Loucy (cell line): ENCODE measurements at regions not wholly inside any gene's neighbourhood (a gene's known extent, or its start where the extent isn't known, plus 50 kb on each side); places are given as distances from the start of the nearest gene placed in this dataset.

Experiments used
- H2AFZ ChIP-seq: fragments of 200-600 bp; sonication (generic); 2 replicates; pipeline ENCODE4 v1.6.0; 2016; ENCODE audit warnings: antibody characterized with exemption, mild to moderate bottlenecking, low read length, moderate library complexity
- H3F3A ChIP-seq: fragments of 200-600 bp; 2 replicates; pipeline ENCODE4 v1.6.0; 2016; ENCODE audit warnings: antibody characterized with exemption, low read depth, mild to moderate bottlenecking
- H3K27me3 ChIP-seq: fragments of 200-600 bp; sonication (generic); 2 replicates; pipeline ENCODE4 v1.6.1; 2014; ENCODE audit warnings: low read length, mild to moderate bottlenecking; ENCODE audit not compliant: insufficient read depth, poor library complexity, severe bottlenecking
- H3K36me3 ChIP-seq: fragments of 200-600 bp; sonication (generic); 2 replicates; pipeline ENCODE4 v1.6.1; 2016; ENCODE audit warnings: low read length; ENCODE audit not compliant: insufficient read depth
- H3K4me1 ChIP-seq: fragments of 200-600 bp; sonication (generic); 2 replicates; pipeline ENCODE4 v1.5.1; 2014; ENCODE audit warnings: low read length, mild to moderate bottlenecking; ENCODE audit not compliant: insufficient read depth, poor library complexity, severe bottlenecking
- H3K4me2 ChIP-seq: fragments of 200-600 bp; sonication (generic); 2 replicates; pipeline ENCODE4 v1.6.0; 2014; ENCODE audit warnings: antibody characterized with exemption, low read length, low read depth, mild to moderate bottlenecking; ENCODE audit not compliant: poor library complexity, severe bottlenecking
- H3K4me3 ChIP-seq: fragments of 200-600 bp; sonication (generic); 2 replicates; pipeline ENCODE4 v1.5.1; 2014; ENCODE audit warnings: low read length, mild to moderate bottlenecking, mixed read lengths; ENCODE audit not compliant: poor library complexity, severe bottlenecking
- H3K79me2 ChIP-seq: fragments of 200-600 bp; sonication (generic); 2 replicates; pipeline ENCODE4 v1.6.1; 2014; ENCODE audit warnings: low read length; ENCODE audit not compliant: insufficient read depth
- H3K9ac ChIP-seq: fragments of 200-600 bp; sonication (generic); 2 replicates; pipeline ENCODE4 v1.6.0; 2014; ENCODE audit warnings: mild to moderate bottlenecking, low read depth, low read length, moderate library complexity; ENCODE audit not compliant: poor library complexity, severe bottlenecking
- H3K9me2 ChIP-seq: fragments of 200-600 bp; sonication (generic); replicated peaks from 2 replicates; pipeline ENCODE4 v1.6.1; 2016; ENCODE audit warnings: low read depth, low read length, mixed read lengths
- H3K9me3 ChIP-seq: fragments of 200-600 bp; sonication (generic); 2 replicates; pipeline ENCODE4 v1.6.1; 2014; ENCODE audit warnings: mild to moderate bottlenecking, antibody characterized with exemption, low read length, low read depth; ENCODE audit not compliant: insufficient read depth
- H4K20me1 ChIP-seq: fragments of 200-600 bp; sonication (generic); 2 replicates; pipeline ENCODE4 v1.6.0; 2014; ENCODE audit warnings: antibody characterized with exemption, low read length, mild to moderate bottlenecking; ENCODE audit not compliant: insufficient read depth, poor library complexity, severe bottlenecking
- CTCF ChIP-seq: fragments of 200-600 bp; sonication (generic); conservative IDR thresholded peaks from 2 replicates; pipeline ENCODE4 v1.5.1; 2014; ENCODE audit warnings: mild to moderate bottlenecking, antibody characterized with exemption, low read length
- EZH2phosphoT487 ChIP-seq: fragments of 200-600 bp; IDR thresholded peaks from 2 replicates; pipeline ENCODE4 v1.6.1; 2018; ENCODE audit warnings: antibody characterized with exemption, mild to moderate bottlenecking, moderate library complexity, borderline replicate concordance

- Histone ChIP-seq H3K27me3 (no peaks in the 10 kb centered on the region), H3K4me3 (no peak overlapping the region), H3K4me1 (no peaks in the 10 kb centered on the region), H2AFZ (no peak overlapping the region), H3K9me3 (no peaks in the 10 kb centered on the region), H3K36me3 (no peaks in the 10 kb centered on the region), H3K79me2 (no peaks in the 10 kb centered on the region), H3K9ac (no peak overlapping the region), H3K9me2 (no peaks in the 10 kb centered on the region), H4K20me1 (no peaks in the 10 kb centered on the region), H3F3A (no peaks in the 10 kb centered on the region), H3K4me2 (no peak overlapping the region)
- TF ChIP-seq EZH2phosphoT487 (no peak), CTCF (no peak)
These were observed 498.6 kb upstream of the ATP11B start for GRCh38 chr3:182294696-182295095.

- TF ChIP-seq EZH2phosphoT487 = no peak
- TF ChIP-seq CTCF = no peak
- H3K4me2 ChIP-seq = no peak overlapping the region
- H3K79me2 ChIP-seq = no peaks in the 10 kb centered on the region
- H3K27me3 ChIP-seq = no peaks in the 10 kb centered on the region
- H3K9me3 ChIP-seq = no peaks in the 10 kb centered on the region
- no peak overlapping the region for H3K4me3 ChIP-seq
- H2AFZ ChIP-seq = no peak overlapping the region
- no peaks in the 10 kb centered on the region for H3K4me1 ChIP-seq
- no peaks in the 10 kb centered on the region for H3K36me3 ChIP-seq
- H3F3A ChIP-seq = no peaks in the 10 kb centered on the region
- no peaks in the 10 kb centered on the region for H3K9me2 ChIP-seq
- no peak overlapping the region for H3K9ac ChIP-seq
- no peaks in the 10 kb centered on the region for H4K20me1 ChIP-seq
These were observed 493.0 kb upstream of the ATP11B start for GRCh38 chr3:182300266-182300665.

GRCh38 chr3:182303169-182303568, 490.1 kb upstream of the ATP11B start:
- no peaks in the 10 kb centered on the region for H3K27me3 ChIP-seq
- no peak overlapping the region for H3K4me3 ChIP-seq
- H3K36me3 ChIP-seq = no peaks in the 10 kb centered on the region
- H3K9me2 ChIP-seq = no peaks in the 10 kb centered on the region
- no peak overlapping the region for H2AFZ ChIP-seq
- H3K9me3 ChIP-seq = no peaks in the 10 kb centered on the region
- no peaks in the 10 kb centered on the region for H3F3A ChIP-seq
- no peak overlapping the region for H3K4me2 ChIP-seq
- H3K79me2 ChIP-seq = no peaks in the 10 kb centered on the region
- H3K4me1 ChIP-seq = no peaks in the 10 kb centered on the region
- no peak overlapping the region for H3K9ac ChIP-seq
- TF ChIP-seq CTCF (no peak), EZH2phosphoT487 (no peak)
- H4K20me1 ChIP-seq = no peaks in the 10 kb centered on the region
